ENCODE measurements at regions not wholly inside any gene's neighbourhood (a gene's known extent, or its start where the extent isn't known, plus 50 kb on each side); places are given as distances from the start of the nearest gene placed in this dataset.

DNA sequence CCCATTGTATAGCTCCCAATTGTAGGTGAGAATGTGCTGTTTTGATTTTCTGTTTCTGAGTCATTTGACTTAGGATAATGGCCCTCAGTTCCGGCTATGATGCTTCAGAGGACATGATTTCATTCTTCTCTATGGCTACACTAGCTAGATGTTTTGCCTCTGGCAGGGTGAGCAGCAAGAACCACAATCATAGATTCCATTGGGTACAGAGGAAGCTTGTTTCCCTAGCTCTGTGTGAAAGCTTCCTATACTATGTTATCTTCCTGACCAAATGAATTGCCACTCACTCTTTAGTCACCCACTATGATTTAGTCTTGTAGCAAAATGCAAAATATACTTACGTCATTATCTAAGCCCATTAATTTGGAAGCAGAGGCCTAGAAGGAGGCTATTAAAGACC lies 616.3 kb downstream of the PLA2G4A start:
- TF ChIP-seq, protein P1, sequence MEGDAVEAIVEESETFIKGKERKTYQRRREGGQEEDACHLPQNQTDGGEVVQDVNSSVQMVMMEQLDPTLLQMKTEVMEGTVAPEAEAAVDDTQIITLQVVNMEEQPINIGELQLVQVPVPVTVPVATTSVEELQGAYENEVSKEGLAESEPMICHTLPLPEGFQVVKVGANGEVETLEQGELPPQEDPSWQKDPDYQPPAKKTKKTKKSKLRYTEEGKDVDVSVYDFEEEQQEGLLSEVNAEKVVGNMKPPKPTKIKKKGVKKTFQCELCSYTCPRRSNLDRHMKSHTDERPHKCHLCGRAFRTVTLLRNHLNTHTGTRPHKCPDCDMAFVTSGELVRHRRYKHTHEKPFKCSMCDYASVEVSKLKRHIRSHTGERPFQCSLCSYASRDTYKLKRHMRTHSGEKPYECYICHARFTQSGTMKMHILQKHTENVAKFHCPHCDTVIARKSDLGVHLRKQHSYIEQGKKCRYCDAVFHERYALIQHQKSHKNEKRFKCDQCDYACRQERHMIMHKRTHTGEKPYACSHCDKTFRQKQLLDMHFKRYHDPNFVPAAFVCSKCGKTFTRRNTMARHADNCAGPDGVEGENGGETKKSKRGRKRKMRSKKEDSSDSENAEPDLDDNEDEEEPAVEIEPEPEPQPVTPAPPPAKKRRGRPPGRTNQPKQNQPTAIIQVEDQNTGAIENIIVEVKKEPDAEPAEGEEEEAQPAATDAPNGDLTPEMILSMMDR (IDR thresholded peaks at IDR 0.05; ENCODE audit: borderline replicate concordance, insufficient read depth, low read depth, low read length), result no peak
- no peak overlapping the region for H3K4me3 ChIP-seq (ENCODE audit: low read depth, low read length)

DNA sequence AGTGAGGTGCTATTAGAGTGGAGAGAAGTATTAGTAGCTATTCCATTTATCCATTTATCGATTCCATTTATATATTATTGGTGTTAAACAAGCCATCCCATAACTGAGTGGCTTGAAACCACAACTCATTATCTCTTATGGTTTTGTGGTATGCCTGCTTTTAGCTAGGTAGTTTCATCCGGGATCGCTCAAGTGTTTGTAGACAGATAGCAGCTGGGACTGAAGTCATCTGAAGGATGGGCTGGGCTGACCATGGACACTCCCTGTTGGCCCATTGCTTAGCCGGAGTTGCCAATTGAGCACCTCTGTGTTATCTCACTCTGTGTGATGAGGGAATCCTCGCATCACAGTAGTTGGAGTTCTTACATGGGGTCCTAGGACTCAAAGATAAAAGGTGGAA lies 622.5 kb downstream of the PLA2G4A start:
- TF ChIP-seq, protein P1 (IDR thresholded peaks at IDR 0.05; ENCODE audit: borderline replicate concordance, insufficient read depth, low read depth, low read length), result no peak
- no peak overlapping the region for H3K4me3 ChIP-seq (ENCODE audit: low read depth, low read length)

DNA sequence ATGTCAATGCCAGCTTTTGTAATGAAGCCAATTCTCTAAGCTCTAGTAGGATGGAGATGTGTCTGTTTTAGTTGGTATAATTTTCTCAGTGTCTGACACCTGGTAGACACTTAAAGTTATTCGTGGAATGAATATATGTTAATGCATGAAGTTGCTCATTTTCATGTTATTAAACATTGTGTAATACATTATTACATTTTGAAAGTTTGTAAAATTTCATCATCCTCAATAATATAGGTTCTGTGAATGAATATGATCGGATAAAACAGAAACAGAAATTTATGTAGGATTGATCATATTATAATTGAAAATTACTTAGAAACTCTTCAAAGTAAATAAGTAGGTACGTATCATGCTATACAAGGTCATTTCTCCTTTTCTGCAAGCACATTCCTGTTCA lies 625.3 kb downstream of the PLA2G4A start:
- no peak overlapping the region for H3K4me3 ChIP-seq (ENCODE audit: low read depth, low read length)
- TF ChIP-seq, protein P1 (IDR thresholded peaks at IDR 0.05; ENCODE audit: borderline replicate concordance, insufficient read depth, low read depth, low read length), result no peak

DNA sequence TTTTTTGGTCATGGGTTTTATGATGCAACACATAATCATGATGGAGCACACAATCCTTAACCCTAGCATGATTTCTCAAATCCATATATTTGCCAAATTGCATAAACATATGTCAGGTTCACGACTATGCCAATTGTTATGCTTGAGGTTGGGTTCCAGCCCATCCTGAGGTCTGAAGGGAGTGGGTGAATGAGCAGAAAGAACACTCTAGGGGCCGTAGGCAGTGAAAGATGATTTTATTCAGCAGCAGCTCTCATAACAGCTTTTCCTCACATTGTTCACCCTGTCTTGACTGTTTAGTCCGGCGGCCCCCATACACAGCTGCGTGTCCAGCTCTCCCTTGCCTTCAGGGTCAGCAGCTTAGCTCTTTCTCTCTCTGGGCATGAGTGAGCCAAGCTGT lies 627.7 kb downstream of the PLA2G4A start:
- TF ChIP-seq, protein P1 (IDR thresholded peaks at IDR 0.05; ENCODE audit: borderline replicate concordance, insufficient read depth, low read depth, low read length), result no peak
- no peak overlapping the region for H3K4me3 ChIP-seq (ENCODE audit: low read depth, low read length)

DNA sequence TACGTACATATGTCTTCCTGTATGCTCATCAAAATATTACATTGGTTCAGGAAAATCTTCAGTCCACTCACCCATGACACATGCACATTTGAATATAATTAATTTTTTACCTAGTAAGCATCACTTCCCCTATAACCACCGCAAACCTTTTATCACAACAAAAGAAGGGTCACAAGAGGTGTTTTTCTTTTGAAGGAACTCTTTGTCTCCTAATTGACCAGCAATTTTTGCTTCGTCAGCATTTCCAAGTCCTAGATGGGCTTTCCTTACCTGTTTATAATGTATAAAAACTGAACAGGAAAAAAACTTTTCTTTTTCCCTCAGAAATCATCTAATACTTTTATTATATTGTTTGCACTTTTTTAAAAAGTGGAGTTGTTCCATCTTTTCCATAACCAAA lies 631.3 kb downstream of the PLA2G4A start:
- H3K4me3 ChIP-seq (ENCODE audit: low read depth, low read length), result no peak overlapping the region
- TF ChIP-seq, protein P1 (IDR thresholded peaks at IDR 0.05; ENCODE audit: borderline replicate concordance, insufficient read depth, low read depth, low read length), result no peak

DNA sequence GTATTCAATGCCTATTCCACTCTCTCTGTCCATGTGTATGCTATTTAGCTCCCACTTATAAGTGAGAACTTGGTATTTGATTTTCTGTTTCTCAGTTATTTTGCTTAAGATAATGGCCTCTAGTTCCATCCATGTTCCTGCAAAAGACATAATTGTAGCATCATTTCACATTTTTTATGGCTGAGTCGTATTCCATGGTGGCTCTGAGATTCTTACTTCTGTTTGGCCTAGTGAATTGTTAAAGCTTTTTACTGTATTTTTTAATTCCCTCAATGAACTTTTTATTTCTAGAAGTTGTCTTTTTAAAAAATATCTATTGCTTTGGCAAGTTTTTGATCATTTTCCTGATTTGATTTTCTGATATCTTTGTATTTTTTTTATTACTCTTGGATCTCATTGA lies 635.6 kb downstream of the PLA2G4A start:
- no peak overlapping the region for H3K4me3 ChIP-seq (ENCODE audit: low read depth, low read length)
- TF ChIP-seq, protein P1 (IDR thresholded peaks at IDR 0.05; ENCODE audit: borderline replicate concordance, insufficient read depth, low read depth, low read length), result no peak

DNA sequence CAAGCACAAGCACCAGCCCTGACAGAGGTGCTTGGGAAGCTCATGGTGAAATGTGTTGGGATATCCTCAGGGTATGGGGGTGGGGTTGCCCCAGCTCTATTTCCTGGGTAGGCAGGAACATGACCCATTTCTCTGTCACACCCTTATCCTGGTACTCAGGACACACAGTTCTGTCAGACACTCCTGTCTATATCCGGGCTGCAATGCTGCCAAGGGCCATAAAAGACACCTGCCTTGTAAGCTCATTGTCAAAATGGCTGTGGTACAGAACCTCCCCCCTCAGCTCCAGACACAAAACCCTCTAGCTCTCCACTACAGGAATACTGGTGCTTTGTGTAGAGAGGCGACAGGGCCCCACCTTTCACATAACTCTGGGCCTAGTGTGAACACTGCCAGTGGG lies 636.7 kb downstream of the PLA2G4A start:
- H3K4me3 ChIP-seq (ENCODE audit: low read depth, low read length), result no peak overlapping the region
- TF ChIP-seq, protein P1 (IDR thresholded peaks at IDR 0.05; ENCODE audit: borderline replicate concordance, insufficient read depth, low read depth, low read length), result no peak

Measured in GM12875 (cell line).